ENCODE measurements at regions not wholly inside any gene's neighbourhood (a gene's known extent, or its start where the extent isn't known, plus 50 kb on each side); places are given as distances from the start of the nearest gene placed in this dataset.

DNA sequence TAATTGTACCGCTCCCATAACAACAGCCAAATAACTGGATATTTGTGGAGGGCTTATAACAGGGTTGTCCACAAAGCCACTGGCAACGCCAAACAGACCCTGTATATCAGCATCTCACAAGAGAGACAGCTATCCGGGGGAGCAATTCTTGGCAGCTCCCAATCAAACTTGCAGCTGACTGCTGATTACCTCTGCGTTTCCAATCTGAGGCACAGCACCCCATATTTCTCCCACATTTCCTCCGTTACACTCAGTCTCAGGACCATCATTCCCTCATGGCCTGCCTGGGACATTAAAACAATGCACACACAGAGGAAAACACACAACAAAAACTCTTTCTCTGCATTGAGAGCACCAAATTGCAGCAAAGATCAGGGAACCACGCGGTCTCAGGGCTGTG, 67.8 kb upstream of the SDK1 start:
- TF ChIP-seq, protein P1, sequence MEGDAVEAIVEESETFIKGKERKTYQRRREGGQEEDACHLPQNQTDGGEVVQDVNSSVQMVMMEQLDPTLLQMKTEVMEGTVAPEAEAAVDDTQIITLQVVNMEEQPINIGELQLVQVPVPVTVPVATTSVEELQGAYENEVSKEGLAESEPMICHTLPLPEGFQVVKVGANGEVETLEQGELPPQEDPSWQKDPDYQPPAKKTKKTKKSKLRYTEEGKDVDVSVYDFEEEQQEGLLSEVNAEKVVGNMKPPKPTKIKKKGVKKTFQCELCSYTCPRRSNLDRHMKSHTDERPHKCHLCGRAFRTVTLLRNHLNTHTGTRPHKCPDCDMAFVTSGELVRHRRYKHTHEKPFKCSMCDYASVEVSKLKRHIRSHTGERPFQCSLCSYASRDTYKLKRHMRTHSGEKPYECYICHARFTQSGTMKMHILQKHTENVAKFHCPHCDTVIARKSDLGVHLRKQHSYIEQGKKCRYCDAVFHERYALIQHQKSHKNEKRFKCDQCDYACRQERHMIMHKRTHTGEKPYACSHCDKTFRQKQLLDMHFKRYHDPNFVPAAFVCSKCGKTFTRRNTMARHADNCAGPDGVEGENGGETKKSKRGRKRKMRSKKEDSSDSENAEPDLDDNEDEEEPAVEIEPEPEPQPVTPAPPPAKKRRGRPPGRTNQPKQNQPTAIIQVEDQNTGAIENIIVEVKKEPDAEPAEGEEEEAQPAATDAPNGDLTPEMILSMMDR (optimal IDR thresholded peaks at IDR 0.05 in 1 of 3, IDR thresholded peaks at IDR 0.05 in 1 of 3, conservative IDR thresholded peaks at IDR 0.05 in 1 of 3; ENCODE audit: extremely low read depth in 1 of 3, insufficient read depth in 2 of 3, low read length in 3 of 3) = no peak
- no peak for TF ChIP-seq EZH2 (IDR thresholded peaks at IDR 0.05; ENCODE audit: low read length)

Data from keratinocyte (primary cell).